ENCODE measurements at regions not wholly inside any gene's neighbourhood (a gene's known extent, or its start where the extent isn't known, plus 50 kb on each side); places are given as distances from the start of the nearest gene placed in this dataset.
"Not testable (repeated sequence)": the region's sequence is repeated elsewhere in the genome, so short reads cannot be mapped to it uniquely, and the experiment has no call there.

- DNase-seq, result no peak
Measured at GRCh38 chr22:27105142-27106025, 448.0 kb downstream of the MIAT start.

- no peak for DNase-seq
Measured at GRCh38 chr22:27106985-27107384, 449.6 kb downstream of the MIAT start.

- no peak for DNase-seq
Measured at GRCh38 chr22:27107386-27107785, 450.0 kb downstream of the MIAT start.

- no peak for DNase-seq
Measured at GRCh38 chr22:27107824-27108223, 450.4 kb downstream of the MIAT start.

- DNase-seq, result no peak
Measured at GRCh38 chr22:27108425-27109114, 451.2 kb downstream of the MIAT start.

- not testable (repeated sequence) for DNase-seq
Measured at GRCh38 chr22:27109406-27109805, 452.0 kb downstream of the MIAT start.

- no peak for DNase-seq
Measured at GRCh38 chr22:27110665-27111451, 453.5 kb downstream of the MIAT start.

GRCh38 chr22:27111796-27112672, 454.6 kb downstream of the MIAT start:
- no peak for DNase-seq

- DNase-seq, result no peak
Measured at GRCh38 chr22:27113211-27113635, 455.8 kb downstream of the MIAT start.

GRCh38 chr22:27113641-27114040, 456.3 kb downstream of the MIAT start:
- no peak for DNase-seq

GRCh38 chr22:27114186-27114585, 456.8 kb downstream of the MIAT start:
- DNase-seq, result no peak

- no peak for DNase-seq
Measured at GRCh38 chr22:27115410-27115809, 458.0 kb downstream of the MIAT start.

GRCh38 chr22:27115816-27116256, 458.4 kb downstream of the MIAT start:
- DNase-seq, result no peak

- DNase-seq, result no peak
Measured at GRCh38 chr22:27116312-27117086, 459.1 kb downstream of the MIAT start.

GRCh38 chr22:27120036-27120435, 462.6 kb downstream of the MIAT start:
- no peak for DNase-seq

GRCh38 chr22:27122574-27122973, 465.2 kb downstream of the MIAT start:
- no peak for DNase-seq

GRCh38 chr22:27123880-27124279, 466.5 kb downstream of the MIAT start:
- DNase-seq, result no peak

GRCh38 chr22:27124351-27124966, 467.1 kb downstream of the MIAT start:
- no peak for DNase-seq

- no peak for DNase-seq
Measured at GRCh38 chr22:27125539-27125938, 468.2 kb downstream of the MIAT start.

GRCh38 chr22:27127911-27128310, 470.5 kb downstream of the MIAT start:
- no peak for DNase-seq
